Keratinocyte (primary cell): ENCODE measurements at regions not wholly inside any gene's neighbourhood (a gene's known extent, or its start where the extent isn't known, plus 50 kb on each side); places are given as distances from the start of the nearest gene placed in this dataset.

ENCODE experiments used
- EZH2 ChIP-seq: IDR thresholded peaks from one replicate; pipeline ENCODE4 v1.6.1; 2012; ENCODE audit warnings: inconsistent platforms, mild to moderate bottlenecking, low read length, moderate library complexity
- TF ChIP-seq, protein P1 (sequence below), 3 experiments: IDR thresholded peaks in 1 of 3; conservative IDR thresholded peaks in 1 of 3; optimal IDR thresholded peaks in 1 of 3; 2 replicates in 2 of 3; 3 replicates in 1 of 3; pipeline versions ENCODE3 to v1.5.1; 2011; ENCODE audit warnings: low read length in 3 of 3, mild to moderate bottlenecking in 3 of 3, moderate library complexity in 2 of 3, control low read depth in 1 of 3, inconsistent platforms in 1 of 3; ENCODE audit not compliant: insufficient read depth in 2 of 3; ENCODE audit errors: extremely low read depth in 1 of 3

DNA sequence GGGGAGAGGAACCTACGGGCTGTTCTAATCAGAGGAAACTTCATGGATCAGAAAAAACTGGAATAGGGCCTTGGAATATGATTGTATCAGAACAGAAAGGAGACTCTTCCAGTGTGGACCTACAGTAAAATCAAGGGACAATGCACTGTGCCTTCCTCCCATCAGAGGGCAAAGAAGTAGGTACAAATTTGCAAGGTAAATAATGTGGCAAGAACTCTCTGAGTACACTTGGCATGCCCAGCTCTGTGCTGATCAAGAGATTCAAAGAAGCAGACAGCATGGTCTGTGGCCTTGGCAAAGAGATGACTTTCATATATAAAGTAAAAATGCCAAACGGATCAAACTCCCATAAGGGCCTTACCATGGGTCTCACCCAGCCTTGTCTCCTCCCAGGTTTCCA is 242.6 kb upstream of the OSR1 start:
- TF ChIP-seq, protein P1, sequence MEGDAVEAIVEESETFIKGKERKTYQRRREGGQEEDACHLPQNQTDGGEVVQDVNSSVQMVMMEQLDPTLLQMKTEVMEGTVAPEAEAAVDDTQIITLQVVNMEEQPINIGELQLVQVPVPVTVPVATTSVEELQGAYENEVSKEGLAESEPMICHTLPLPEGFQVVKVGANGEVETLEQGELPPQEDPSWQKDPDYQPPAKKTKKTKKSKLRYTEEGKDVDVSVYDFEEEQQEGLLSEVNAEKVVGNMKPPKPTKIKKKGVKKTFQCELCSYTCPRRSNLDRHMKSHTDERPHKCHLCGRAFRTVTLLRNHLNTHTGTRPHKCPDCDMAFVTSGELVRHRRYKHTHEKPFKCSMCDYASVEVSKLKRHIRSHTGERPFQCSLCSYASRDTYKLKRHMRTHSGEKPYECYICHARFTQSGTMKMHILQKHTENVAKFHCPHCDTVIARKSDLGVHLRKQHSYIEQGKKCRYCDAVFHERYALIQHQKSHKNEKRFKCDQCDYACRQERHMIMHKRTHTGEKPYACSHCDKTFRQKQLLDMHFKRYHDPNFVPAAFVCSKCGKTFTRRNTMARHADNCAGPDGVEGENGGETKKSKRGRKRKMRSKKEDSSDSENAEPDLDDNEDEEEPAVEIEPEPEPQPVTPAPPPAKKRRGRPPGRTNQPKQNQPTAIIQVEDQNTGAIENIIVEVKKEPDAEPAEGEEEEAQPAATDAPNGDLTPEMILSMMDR (optimal IDR thresholded peaks at IDR 0.05 in 1 of 3, IDR thresholded peaks at IDR 0.05 in 1 of 3, conservative IDR thresholded peaks at IDR 0.05 in 1 of 3; ENCODE audit: extremely low read depth in 1 of 3, insufficient read depth in 2 of 3, low read length in 3 of 3): no peak
- no peak for TF ChIP-seq EZH2
